SK-N-SH treated with all-trans-retinoic acid at 6 μM for 48 hours (cell line): ENCODE measurements at regions not wholly inside any gene's neighbourhood (a gene's known extent, or its start where the extent isn't known, plus 50 kb on each side); places are given as distances from the start of the nearest gene placed in this dataset.

ENCODE experiments used
- BACH2 ChIP-seq: fragments of 250-450 bp; sonication (Bioruptor Pico); IDR thresholded peaks from 2 replicates; pipeline ENCODE4 v1.9.0; 2021; ENCODE audit warnings: mild to moderate bottlenecking, borderline replicate concordance
- CSDC2 ChIP-seq: fragments of 250-450 bp; sonication (Bioruptor Pico); IDR thresholded peaks from 2 replicates; pipeline ENCODE4 v1.5.0; 2020; ENCODE audit warnings: mild to moderate bottlenecking, moderate library complexity
- OSR1 ChIP-seq: fragments of 250-450 bp; sonication (Bioruptor Pico); IDR thresholded peaks from 2 replicates; pipeline ENCODE4 v1.8.0; 2022; ENCODE audit warnings: moderate library complexity, mild to moderate bottlenecking, inconsistent platforms
- PPARA ChIP-seq: fragments of 250-450 bp; sonication (Bioruptor Pico); IDR thresholded peaks from 2 replicates; pipeline ENCODE4 v1.5.0; 2020; ENCODE audit warnings: mild to moderate bottlenecking, borderline replicate concordance
- RARB ChIP-seq: fragments of 250-450 bp; sonication (Bioruptor Pico); IDR thresholded peaks from 2 replicates; pipeline ENCODE4 v1.8.0; 2021; ENCODE audit warnings: mild to moderate bottlenecking, moderate library complexity
- TCF4 ChIP-seq: fragments of 250-450 bp; sonication (Bioruptor Pico); IDR thresholded peaks from 2 replicates; pipeline ENCODE4 v1.8.0; 2021; ENCODE audit warnings: mild to moderate bottlenecking, moderate library complexity, borderline replicate concordance
- ZC3H10 ChIP-seq: fragments of 250-450 bp; sonication (Bioruptor Pico); IDR thresholded peaks from 2 replicates; pipeline ENCODE4 v1.5.1; 2021; ENCODE audit warnings: mild to moderate bottlenecking, moderate library complexity
- ZFP30 ChIP-seq: fragments of 450-650 bp; formaldehyde crosslinking; IDR thresholded peaks from 2 replicates; pipeline ENCODE4 v1.5.0; 2022; ENCODE audit warnings: mild to moderate bottlenecking, moderate library complexity
- ZNF70 ChIP-seq: fragments of 450-650 bp; formaldehyde crosslinking; IDR thresholded peaks from 2 replicates; pipeline ENCODE4 v1.5.0; 2020; ENCODE audit warnings: mild to moderate bottlenecking, moderate library complexity
- ZNF8 ChIP-seq: fragments of 450-650 bp; formaldehyde crosslinking; IDR thresholded peaks from 2 replicates; pipeline ENCODE4 v1.5.0; 2020; ENCODE audit warnings: mild to moderate bottlenecking, moderate library complexity
- TF ChIP-seq, protein P1 (sequence below): fragments of 250-450 bp; sonication (Bioruptor Pico); IDR thresholded peaks from 2 replicates; pipeline ENCODE4 v1.5.1; 2020; ENCODE audit warnings: low read depth, mild to moderate bottlenecking, moderate library complexity
- TF ChIP-seq, protein P2 (sequence below): fragments of 250-450 bp; sonication (Bioruptor Pico); IDR thresholded peaks from 2 replicates; pipeline ENCODE4 v1.8.0; 2021; ENCODE audit warnings: low read depth, mild to moderate bottlenecking, moderate library complexity, borderline replicate concordance
- TF ChIP-seq, protein P3 (sequence below): fragments of 250-450 bp; sonication (Bioruptor Pico); IDR thresholded peaks from 2 replicates; pipeline ENCODE4 v1.8.0; 2020; ENCODE audit warnings: mild to moderate bottlenecking, moderate library complexity, borderline replicate concordance
- TF ChIP-seq, protein P4 (sequence below): fragments of 250-450 bp; sonication (Bioruptor Pico); IDR thresholded peaks from 2 replicates; pipeline ENCODE4 v1.5.1; 2021; ENCODE audit warnings: mild to moderate bottlenecking, moderate library complexity

DNA sequence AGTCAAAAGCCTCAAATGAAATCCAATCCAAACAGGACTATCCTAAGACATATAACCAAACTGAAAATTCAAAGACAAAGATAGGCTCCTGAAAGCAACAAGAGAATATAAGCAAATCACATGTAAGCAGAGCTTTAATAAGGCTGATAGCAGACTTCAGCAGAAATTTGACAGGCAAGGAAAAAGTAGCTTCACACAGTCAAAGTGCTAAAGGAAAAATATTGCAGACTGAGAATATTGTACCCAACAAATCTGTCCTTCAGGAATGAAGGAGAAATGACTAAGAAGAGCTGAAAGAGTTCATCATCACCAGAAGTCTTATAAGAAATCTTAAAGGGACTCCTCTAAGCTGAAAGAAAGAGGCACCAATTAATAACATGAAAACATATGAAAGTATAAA is 150.0 kb downstream of the EVA1A start:
- TF ChIP-seq PPARA (CRISPR knock-in tag): no peak
- TF ChIP-seq, protein P1, sequence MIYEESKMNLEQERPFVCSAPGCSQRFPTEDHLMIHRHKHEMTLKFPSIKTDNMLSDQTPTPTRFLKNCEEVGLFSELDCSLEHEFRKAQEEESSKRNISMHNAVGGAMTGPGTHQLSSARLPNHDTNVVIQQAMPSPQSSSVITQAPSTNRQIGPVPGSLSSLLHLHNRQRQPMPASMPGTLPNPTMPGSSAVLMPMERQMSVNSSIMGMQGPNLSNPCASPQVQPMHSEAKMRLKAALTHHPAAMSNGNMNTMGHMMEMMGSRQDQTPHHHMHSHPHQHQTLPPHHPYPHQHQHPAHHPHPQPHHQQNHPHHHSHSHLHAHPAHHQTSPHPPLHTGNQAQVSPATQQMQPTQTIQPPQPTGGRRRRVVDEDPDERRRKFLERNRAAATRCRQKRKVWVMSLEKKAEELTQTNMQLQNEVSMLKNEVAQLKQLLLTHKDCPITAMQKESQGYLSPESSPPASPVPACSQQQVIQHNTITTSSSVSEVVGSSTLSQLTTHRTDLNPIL (CRISPR knock-in tag): no peak
- no peak for TF ChIP-seq TCF4
- no peak for TF ChIP-seq ZC3H10 (CRISPR knock-in tag)
- no peak for TF ChIP-seq RARB (CRISPR knock-in tag)
- TF ChIP-seq, protein P2, sequence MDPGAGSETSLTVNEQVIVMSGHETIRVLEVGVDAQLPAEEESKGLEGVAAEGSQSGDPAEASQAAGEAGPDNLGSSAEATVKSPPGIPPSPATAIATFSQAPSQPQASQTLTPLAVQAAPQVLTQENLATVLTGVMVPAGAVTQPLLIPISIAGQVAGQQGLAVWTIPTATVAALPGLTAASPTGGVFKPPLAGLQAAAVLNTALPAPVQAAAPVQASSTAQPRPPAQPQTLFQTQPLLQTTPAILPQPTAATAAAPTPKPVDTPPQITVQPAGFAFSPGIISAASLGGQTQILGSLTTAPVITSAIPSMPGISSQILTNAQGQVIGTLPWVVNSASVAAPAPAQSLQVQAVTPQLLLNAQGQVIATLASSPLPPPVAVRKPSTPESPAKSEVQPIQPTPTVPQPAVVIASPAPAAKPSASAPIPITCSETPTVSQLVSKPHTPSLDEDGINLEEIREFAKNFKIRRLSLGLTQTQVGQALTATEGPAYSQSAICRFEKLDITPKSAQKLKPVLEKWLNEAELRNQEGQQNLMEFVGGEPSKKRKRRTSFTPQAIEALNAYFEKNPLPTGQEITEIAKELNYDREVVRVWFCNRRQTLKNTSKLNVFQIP: no peak
- TF ChIP-seq, protein P3, sequence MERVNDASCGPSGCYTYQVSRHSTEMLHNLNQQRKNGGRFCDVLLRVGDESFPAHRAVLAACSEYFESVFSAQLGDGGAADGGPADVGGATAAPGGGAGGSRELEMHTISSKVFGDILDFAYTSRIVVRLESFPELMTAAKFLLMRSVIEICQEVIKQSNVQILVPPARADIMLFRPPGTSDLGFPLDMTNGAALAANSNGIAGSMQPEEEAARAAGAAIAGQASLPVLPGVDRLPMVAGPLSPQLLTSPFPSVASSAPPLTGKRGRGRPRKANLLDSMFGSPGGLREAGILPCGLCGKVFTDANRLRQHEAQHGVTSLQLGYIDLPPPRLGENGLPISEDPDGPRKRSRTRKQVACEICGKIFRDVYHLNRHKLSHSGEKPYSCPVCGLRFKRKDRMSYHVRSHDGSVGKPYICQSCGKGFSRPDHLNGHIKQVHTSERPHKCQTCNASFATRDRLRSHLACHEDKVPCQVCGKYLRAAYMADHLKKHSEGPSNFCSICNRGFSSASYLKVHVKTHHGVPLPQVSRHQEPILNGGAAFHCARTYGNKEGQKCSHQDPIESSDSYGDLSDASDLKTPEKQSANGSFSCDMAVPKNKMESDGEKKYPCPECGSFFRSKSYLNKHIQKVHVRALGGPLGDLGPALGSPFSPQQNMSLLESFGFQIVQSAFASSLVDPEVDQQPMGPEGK: no peak
- TF ChIP-seq, protein P4, sequence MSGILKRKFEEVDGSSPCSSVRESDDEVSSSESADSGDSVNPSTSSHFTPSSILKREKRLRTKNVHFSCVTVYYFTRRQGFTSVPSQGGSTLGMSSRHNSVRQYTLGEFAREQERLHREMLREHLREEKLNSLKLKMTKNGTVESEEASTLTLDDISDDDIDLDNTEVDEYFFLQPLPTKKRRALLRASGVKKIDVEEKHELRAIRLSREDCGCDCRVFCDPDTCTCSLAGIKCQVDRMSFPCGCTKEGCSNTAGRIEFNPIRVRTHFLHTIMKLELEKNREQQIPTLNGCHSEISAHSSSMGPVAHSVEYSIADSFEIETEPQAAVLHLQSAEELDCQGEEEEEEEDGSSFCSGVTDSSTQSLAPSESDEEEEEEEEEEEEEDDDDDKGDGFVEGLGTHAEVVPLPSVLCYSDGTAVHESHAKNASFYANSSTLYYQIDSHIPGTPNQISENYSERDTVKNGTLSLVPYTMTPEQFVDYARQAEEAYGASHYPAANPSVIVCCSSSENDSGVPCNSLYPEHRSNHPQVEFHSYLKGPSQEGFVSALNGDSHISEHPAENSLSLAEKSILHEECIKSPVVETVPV: no peak
- no peak for TF ChIP-seq CSDC2 (CRISPR knock-in tag)
- TF ChIP-seq ZFP30 (CRISPR knock-in tag): no peak
- no peak for TF ChIP-seq ZNF70
- TF ChIP-seq BACH2 (CRISPR knock-in tag): no peak
- TF ChIP-seq ZNF8 (CRISPR knock-in tag): no peak
- no peak for TF ChIP-seq OSR1 (CRISPR knock-in tag)
